ENCODE measurements at regions not wholly inside any gene's neighbourhood (a gene's known extent, or its start where the extent isn't known, plus 50 kb on each side); places are given as distances from the start of the nearest gene placed in this dataset.

GRCh38 chr2:238652771-238653157, 195.1 kb upstream of the TWIST2 start:
- Mint-ChIP-seq H3K36me3 (no peaks in the 10 kb centered on the region), H3K27ac (no peak overlapping the region), H3K4me3 (no peak overlapping the region), H3K27me3 (ENCODE audit: low read depth) (no peaks in the 10 kb centered on the region), H3K4me1 (peaks cover 38% of the 10 kb centered on the region), H3K9me3 (no peaks in the 10 kb centered on the region)
- peak in 1 of 2 experiments; percentile 26 for DNase-seq (ENCODE audit: low spot score in 2 of 2, unreplicated experiment in 2 of 2)
- TF ChIP-seq CTCF (IDR thresholded peaks at IDR 0.05; ENCODE audit: unreplicated experiment): no peak

DNA sequence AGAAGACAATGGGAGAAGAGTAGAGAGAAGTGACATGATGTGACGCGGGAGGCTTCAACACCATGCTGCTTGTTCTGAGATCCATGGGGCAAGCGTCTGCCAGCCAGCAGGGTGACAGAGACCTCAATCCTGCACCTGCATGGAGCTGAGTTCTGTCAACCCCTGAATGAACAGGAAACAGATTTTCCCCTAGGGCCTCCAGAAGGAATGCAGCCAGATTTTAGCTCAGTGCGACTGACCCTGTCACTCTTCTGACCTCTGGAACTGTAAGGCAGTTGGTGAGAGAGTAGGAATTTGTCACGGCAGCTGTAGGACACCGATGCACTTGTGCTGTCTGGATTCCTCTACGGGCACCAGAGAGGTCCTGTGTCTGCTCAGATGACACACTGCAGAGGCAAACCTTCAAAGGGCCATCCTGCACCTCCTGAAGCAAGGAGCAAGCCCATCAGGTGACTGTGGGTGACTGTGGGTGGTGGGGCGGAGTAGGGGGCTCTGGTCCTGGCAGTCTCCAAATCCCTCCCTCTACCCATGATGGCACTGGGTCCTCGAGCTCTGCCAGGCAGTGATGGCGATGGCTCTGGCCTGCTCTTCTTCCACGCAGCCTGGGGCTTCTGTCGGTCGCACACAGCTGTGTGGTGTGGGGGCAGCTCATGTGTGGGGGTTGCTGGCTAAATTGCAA, 194.3 kb upstream of the TWIST2 start:
- peak in 1 of 2 experiments; percentile 17 for DNase-seq (ENCODE audit: low spot score in 2 of 2, unreplicated experiment in 2 of 2)
- TF ChIP-seq CTCF (IDR thresholded peaks at IDR 0.05; ENCODE audit: unreplicated experiment): no peak
- no peaks in the 10 kb centered on the region for H3K27me3 Mint-ChIP-seq (ENCODE audit: low read depth)
- H3K4me1 Mint-ChIP-seq: peaks cover 45% of the 10 kb centered on the region
- no peaks in the 10 kb centered on the region for H3K36me3 Mint-ChIP-seq
- no peak overlapping the region for H3K4me3 Mint-ChIP-seq
- H3K9me3 Mint-ChIP-seq: no peaks in the 10 kb centered on the region
- H3K27ac Mint-ChIP-seq: no peak overlapping the region

DNA sequence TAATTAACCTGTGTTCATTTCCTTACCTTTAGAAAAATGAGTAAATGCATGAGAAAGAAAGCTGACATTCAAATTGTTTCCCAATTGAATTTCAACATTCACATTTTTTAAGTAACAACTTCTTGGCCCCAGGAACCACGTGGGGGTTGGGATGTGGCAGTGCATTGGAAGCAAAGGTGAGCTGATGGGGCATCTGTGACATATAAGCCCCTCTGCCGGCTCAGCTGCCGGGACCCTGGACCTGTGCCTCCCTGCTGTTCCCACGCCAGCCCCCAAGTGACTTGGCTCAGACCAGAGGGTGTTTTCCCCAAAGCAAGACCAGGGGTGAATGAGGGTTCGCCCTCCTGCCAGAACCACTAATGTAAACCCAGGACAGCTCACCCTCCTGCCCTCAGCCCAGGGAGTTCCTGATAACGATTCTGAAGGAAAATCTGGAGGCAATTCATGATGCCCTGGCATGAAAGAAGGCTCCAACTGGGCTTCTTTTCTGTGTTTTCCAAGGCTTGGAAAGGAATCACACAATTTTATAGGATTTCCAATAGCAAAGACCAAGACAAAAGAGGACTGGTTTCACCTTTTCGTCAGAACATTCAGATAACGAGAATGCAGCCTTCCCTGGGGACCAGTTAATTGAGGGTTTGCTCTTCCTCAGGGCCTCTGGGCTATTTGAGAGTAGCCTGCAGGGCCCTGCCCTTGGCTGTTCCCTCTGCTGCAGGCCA, 193.2 kb upstream of the TWIST2 start:
- TF ChIP-seq CTCF (IDR thresholded peaks at IDR 0.05; ENCODE audit: unreplicated experiment): no peak
- Mint-ChIP-seq H3K9me3 (no peaks in the 10 kb centered on the region), H3K27me3 (ENCODE audit: low read depth) (no peaks in the 10 kb centered on the region), H3K4me1 (peaks cover 56% of the 10 kb centered on the region), H3K27ac (no peak overlapping the region), H3K4me3 (no peak overlapping the region), H3K36me3 (no peaks in the 10 kb centered on the region)
- DNase-seq (ENCODE audit: low spot score in 2 of 2, unreplicated experiment in 2 of 2): peak in 1 of 2 experiments; percentile 33

- H3K4me1 Mint-ChIP-seq: peaks cover 62% of the 10 kb centered on the region
- no peak for TF ChIP-seq CTCF (IDR thresholded peaks at IDR 0.05; ENCODE audit: unreplicated experiment)
Measured at GRCh38 chr2:238655198-238655860, 192.6 kb upstream of the TWIST2 start.

DNA sequence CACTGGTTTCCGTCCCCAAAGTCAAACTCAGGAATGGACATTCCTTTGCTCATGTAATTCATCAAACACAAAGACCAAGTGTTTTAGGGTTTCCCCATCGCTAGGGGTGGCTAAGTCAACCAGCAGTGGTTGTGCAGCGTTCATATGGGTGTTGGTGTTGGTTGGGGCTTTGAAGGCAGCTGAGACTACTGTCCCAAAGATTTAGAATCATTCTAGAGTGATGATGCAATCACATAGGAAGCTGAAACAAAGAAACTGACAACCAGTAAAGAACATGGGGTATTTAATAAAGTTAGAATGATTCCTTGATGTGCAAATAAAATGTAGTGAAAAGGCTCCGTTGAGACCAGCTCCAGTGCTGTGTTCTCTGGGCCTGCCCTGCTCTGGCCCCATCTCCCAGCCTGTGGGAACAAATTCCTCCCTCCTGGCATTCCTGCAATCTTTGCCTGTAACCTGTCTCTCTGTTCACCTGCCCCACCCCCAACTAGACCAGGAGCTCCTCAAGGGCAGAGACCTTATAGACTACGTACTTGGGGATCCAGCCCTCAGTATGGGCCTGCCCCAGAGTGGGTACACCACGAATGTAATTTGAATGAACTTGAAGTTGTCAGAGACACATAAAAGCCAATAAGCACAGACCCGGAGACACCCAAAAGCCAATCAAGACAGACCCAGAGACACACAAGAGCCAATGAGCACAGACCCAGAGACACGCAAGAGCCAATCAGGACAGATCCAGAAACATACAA, 191.7 kb upstream of the TWIST2 start:
- peak in 1 of 2 experiments; percentile 26 for DNase-seq (ENCODE audit: low spot score in 2 of 2, unreplicated experiment in 2 of 2)
- peaks cover 62% of the 10 kb centered on the region for H3K4me1 Mint-ChIP-seq
- H3K36me3 Mint-ChIP-seq: peaks cover under 1% of the 10 kb centered on the region
- peaks cover 1% of the 10 kb centered on the region for H3K9me3 Mint-ChIP-seq
- TF ChIP-seq CTCF (IDR thresholded peaks at IDR 0.05; ENCODE audit: unreplicated experiment): no peak
- H3K27ac Mint-ChIP-seq: peak overlapping the region; percentile 22
- H3K27me3 Mint-ChIP-seq (ENCODE audit: low read depth): no peaks in the 10 kb centered on the region
- no peak overlapping the region for H3K4me3 Mint-ChIP-seq

More at GRCh38 chr2:238655198-238655860, 192.6 kb upstream of the TWIST2 start:
- Mint-ChIP-seq H3K27me3 (ENCODE audit: low read depth) (no peaks in the 10 kb centered on the region), H3K27ac (no peak overlapping the region), H3K36me3 (no peaks in the 10 kb centered on the region), H3K4me3 (no peak overlapping the region), H3K9me3 (no peaks in the 10 kb centered on the region)
- peak in 1 of 2 experiments; percentile 26 for DNase-seq (ENCODE audit: low spot score in 2 of 2, unreplicated experiment in 2 of 2)
